ENCODE measurements at regions not wholly inside any gene's neighbourhood (a gene's known extent, or its start where the extent isn't known, plus 50 kb on each side); places are given as distances from the start of the nearest gene placed in this dataset.

DNA sequence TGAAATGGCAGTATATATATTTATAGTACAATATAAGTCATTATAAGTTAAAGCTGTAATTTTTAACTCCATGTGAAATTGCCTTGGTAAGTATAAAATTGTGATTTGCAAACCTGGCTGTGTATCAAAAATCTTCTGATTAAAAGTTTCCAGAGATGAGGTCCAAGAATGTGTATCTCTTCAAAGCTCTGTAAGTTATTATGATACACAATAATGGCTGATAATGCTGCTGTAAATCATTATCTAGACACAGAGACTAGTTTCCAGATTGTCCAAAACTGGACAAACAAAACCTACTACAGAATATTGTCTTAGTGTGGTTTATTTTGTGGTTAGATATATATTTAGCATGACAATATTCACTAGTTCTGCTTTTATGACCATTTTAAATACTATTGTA, 514.8 kb downstream of the SLC6A15 start (continued):
- TF ChIP-seq SUZ12 (IDR thresholded peaks at IDR 0.05; ENCODE audit: low read length) = no peak
- no peak for TF ChIP-seq SIX5 (IDR thresholded peaks at IDR 0.05; ENCODE audit: low read depth, low read length)
- TF ChIP-seq FOSL1 (IDR thresholded peaks at IDR 0.05; ENCODE audit: insufficient read depth, low read depth, low read length) = no peak
- TF ChIP-seq KDM1A (IDR thresholded peaks at IDR 0.05; ENCODE audit: borderline replicate concordance, low read length) = no peak

Data from H1 (cell line).